ENCODE measurements at regions not wholly inside any gene's neighbourhood (a gene's known extent, or its start where the extent isn't known, plus 50 kb on each side); places are given as distances from the start of the nearest gene placed in this dataset.

GRCh38 chr14:54209511-54210250, 187.1 kb upstream of the CDKN3 start:
- in situ Hi-C loops (cut with HindIII; ENCODE audit: low sequenced_read_pairs): loop anchor here (5.0 kb wide), 1 partner anchor 88 kb away; no protein-coding TSS in a partner anchor

GRCh38 chr14:54211551-54212308, 185.1 kb upstream of the CDKN3 start:
- in situ Hi-C loops (cut with HindIII; ENCODE audit: low sequenced_read_pairs): no loop called here
- H3K4me3 ChIP-seq (ENCODE audit: low read depth, low read length): no peak overlapping the region
- no peak for TF ChIP-seq CTCF (IDR thresholded peaks at IDR 0.05; ENCODE audit: low read depth, low read length, missing control alignments)
- DNase-seq (ENCODE audit: low read depth): peak; percentile 89

More at GRCh38 chr14:54209511-54210250, 187.1 kb upstream of the CDKN3 start:
- no peak for DNase-seq (ENCODE audit: low read depth)
- TF ChIP-seq CTCF (IDR thresholded peaks at IDR 0.05; ENCODE audit: low read depth, low read length, missing control alignments): no peak
- no peak overlapping the region for H3K4me3 ChIP-seq (ENCODE audit: low read depth, low read length)

- no peak overlapping the region for H3K4me3 ChIP-seq (ENCODE audit: low read depth, low read length)
- TF ChIP-seq CTCF (IDR thresholded peaks at IDR 0.05; ENCODE audit: low read depth, low read length, missing control alignments): no peak
- DNase-seq (ENCODE audit: low read depth): no peak
- in situ Hi-C loops (cut with HindIII; ENCODE audit: low sequenced_read_pairs): no loop called here
These were observed 183.3 kb upstream of the CDKN3 start for GRCh38 chr14:54213536-54213935.

GRCh38 chr14:54216827-54217226, 180.0 kb upstream of the CDKN3 start:
- no peak for DNase-seq (ENCODE audit: low read depth)
- no peak overlapping the region for H3K4me3 ChIP-seq (ENCODE audit: low read depth, low read length)
- in situ Hi-C loops (cut with HindIII; ENCODE audit: low sequenced_read_pairs): no loop called here

GRCh38 chr14:54219261-54220070, 177.3 kb upstream of the CDKN3 start:
- no peak for DNase-seq (ENCODE audit: low read depth)
- no peak for TF ChIP-seq CTCF (IDR thresholded peaks at IDR 0.05; ENCODE audit: low read depth, low read length, missing control alignments)
- H3K4me3 ChIP-seq (ENCODE audit: low read depth, low read length): no peak overlapping the region
- in situ Hi-C loops (cut with HindIII; ENCODE audit: low sequenced_read_pairs): no loop called here

More at GRCh38 chr14:54216827-54217226, 180.0 kb upstream of the CDKN3 start:
- no peak for TF ChIP-seq CTCF (IDR thresholded peaks at IDR 0.05; ENCODE audit: low read depth, low read length, missing control alignments)

- H3K4me3 ChIP-seq (ENCODE audit: low read depth, low read length): no peak overlapping the region
- in situ Hi-C loops (cut with HindIII; ENCODE audit: low sequenced_read_pairs): no loop called here
These were observed 176.6 kb upstream of the CDKN3 start for GRCh38 chr14:54220071-54220703.

More at GRCh38 chr14:54220071-54220703, 176.6 kb upstream of the CDKN3 start:
- no peak for TF ChIP-seq CTCF (IDR thresholded peaks at IDR 0.05; ENCODE audit: low read depth, low read length, missing control alignments)
- no peak for DNase-seq (ENCODE audit: low read depth)

All from astrocyte of the cerebellum (primary cell).